Fibroblast of pulmonary artery (primary cell): ENCODE measurements at regions not wholly inside any gene's neighbourhood (a gene's known extent, or its start where the extent isn't known, plus 50 kb on each side); places are given as distances from the start of the nearest gene placed in this dataset.

Experiments
- DNase-seq: peaks from one replicate; pipeline ENCODE4 v3.0.0-alpha.2; 2010; ENCODE audit warnings: low read depth
- H3K4me3 ChIP-seq: replicated peaks from 2 replicates; pipeline ENCODE4 v1.5.1; 2011; ENCODE audit warnings: low read depth, mild to moderate bottlenecking, control low read depth, low read length, moderate library complexity
- CTCF ChIP-seq: IDR thresholded peaks from 2 replicates; pipeline ENCODE4 v1.5.1; 2011; ENCODE audit warnings: mild to moderate bottlenecking, control low read depth, low read length, inconsistent platforms; ENCODE audit errors: missing control alignments

DNA sequence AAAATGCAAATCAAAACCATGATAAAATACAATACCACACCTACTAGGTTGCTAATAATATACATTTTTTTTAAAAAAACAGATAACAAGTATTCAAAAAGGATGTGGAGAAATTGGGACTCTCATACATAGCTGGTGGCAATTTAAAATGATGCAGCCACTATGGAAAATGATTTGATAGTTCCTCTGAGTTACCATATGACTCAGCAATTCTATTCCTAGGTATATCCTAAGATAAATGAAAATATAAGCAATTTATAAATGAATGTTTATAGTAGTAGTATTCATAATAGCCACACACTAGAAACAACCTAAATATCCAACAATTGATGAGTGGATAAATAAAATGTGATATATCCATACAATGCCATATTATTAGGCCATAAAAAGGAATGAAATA is 210.2 kb downstream of the MREG start:
- H3K4me3 ChIP-seq: no peak overlapping the region
- DNase-seq: no peak
- TF ChIP-seq CTCF: no peak

DNA sequence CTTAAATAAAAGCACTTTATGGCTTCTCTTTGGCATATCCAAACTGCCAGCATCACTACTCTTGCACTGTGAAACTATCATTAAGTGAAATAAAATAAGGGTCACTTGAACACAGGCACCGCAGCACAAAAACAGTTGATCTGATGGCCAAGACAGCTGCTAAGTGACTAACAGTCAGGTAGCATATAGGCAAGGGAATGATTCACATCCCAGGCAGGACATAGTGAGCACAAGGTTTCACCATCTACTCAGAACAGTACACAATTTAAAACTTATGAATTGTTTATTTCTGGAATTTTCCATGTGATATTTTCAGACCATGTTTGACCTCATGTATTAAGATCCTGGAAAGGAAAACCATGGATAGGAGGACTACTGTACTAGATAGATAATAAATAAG is 214.2 kb downstream of the MREG start:
- H3K4me3 ChIP-seq: no peak overlapping the region
- TF ChIP-seq CTCF: no peak
- DNase-seq: peak; percentile 38

- TF ChIP-seq CTCF: no peak
- no peak overlapping the region for H3K4me3 ChIP-seq
- DNase-seq: peak; percentile 23
These were observed 215.7 kb downstream of the MREG start for GRCh38 chr2:215797676-215798075.

DNA sequence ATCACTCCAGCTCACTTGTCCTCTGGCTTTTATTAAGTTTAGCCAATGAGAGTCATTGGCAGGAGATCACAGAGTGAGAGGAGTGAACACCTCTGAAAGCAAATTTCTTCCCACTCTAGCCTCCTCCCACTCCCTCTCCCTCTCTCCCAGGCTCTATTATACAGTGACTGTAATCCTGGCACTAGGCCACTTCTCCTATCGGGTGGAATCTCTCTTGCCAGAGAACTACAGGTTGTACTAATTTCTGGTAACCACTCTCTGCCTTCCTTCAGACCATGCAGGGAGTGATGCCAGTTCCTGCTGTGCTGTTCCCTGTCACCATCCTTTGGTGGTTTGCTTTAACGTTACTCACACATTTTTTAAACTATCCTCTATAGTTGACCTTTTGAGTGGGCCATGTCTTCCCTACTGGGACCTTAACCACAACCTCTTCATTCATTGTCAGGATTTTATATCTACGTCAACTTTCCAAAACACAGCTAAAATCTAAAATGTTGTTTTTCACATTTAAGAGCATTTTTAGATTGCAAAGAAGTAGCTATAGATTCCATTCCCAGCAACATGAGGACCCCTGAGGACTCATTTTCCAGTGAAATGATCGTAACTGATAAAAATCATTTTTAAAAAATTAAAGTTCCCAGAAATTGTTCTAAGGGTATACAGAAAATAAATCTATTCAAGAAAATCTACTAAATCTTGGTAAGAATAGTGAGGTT is 217.1 kb downstream of the MREG start:
- peak; percentile 60 for DNase-seq
- no peak overlapping the region for H3K4me3 ChIP-seq
- no peak for TF ChIP-seq CTCF

GRCh38 chr2:215794829-215795546 is 218.4 kb downstream of the MREG start:
- TF ChIP-seq CTCF: no peak
- peak; percentile 41 for DNase-seq
- no peak overlapping the region for H3K4me3 ChIP-seq

- TF ChIP-seq CTCF: no peak
- DNase-seq: peak; percentile 97
- H3K4me3 ChIP-seq: no peak overlapping the region
These were observed 219.4 kb downstream of the MREG start for GRCh38 chr2:215793747-215794595.
